ENCODE measurements at regions not wholly inside any gene's neighbourhood (a gene's known extent, or its start where the extent isn't known, plus 50 kb on each side); places are given as distances from the start of the nearest gene placed in this dataset.

DNA sequence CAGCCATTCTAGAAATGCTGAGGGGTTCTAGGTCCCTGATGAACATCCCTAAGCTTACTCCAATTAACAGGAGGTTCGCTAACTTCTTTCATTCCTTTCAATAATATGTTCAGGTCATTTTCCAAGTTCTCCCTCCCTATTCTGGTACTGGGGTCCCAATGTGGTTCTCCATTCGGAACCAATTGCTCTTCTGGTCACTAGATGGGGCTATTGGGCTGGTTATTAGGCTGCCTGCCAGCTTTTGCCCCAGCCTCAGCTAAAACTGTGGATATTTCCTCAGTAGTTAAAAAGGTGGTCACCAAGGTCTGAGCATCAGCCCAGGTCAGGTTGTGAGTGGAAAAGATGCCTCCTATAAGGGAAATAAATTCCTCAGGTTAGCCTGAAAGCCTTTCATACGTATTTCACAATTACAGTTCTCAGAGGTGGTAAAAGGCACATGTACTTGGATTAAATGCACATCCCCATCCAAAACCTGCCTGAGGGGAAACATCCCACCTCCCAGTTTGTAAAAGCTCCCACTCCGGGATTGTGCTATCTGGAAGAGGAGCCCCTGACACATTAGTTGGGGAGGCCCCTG, 161.1 kb upstream of the CCDC179 start:
- DNase-seq (ENCODE audit: low read depth) = peak; percentile 21
- no peak overlapping the region for H3K4me3 ChIP-seq (ENCODE audit: low read depth, low read length)
- TF ChIP-seq, protein P1, sequence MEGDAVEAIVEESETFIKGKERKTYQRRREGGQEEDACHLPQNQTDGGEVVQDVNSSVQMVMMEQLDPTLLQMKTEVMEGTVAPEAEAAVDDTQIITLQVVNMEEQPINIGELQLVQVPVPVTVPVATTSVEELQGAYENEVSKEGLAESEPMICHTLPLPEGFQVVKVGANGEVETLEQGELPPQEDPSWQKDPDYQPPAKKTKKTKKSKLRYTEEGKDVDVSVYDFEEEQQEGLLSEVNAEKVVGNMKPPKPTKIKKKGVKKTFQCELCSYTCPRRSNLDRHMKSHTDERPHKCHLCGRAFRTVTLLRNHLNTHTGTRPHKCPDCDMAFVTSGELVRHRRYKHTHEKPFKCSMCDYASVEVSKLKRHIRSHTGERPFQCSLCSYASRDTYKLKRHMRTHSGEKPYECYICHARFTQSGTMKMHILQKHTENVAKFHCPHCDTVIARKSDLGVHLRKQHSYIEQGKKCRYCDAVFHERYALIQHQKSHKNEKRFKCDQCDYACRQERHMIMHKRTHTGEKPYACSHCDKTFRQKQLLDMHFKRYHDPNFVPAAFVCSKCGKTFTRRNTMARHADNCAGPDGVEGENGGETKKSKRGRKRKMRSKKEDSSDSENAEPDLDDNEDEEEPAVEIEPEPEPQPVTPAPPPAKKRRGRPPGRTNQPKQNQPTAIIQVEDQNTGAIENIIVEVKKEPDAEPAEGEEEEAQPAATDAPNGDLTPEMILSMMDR (IDR thresholded peaks at IDR 0.05; ENCODE audit: insufficient read depth, low read depth, low read length, missing control alignments) = peak; percentile 59

DNA sequence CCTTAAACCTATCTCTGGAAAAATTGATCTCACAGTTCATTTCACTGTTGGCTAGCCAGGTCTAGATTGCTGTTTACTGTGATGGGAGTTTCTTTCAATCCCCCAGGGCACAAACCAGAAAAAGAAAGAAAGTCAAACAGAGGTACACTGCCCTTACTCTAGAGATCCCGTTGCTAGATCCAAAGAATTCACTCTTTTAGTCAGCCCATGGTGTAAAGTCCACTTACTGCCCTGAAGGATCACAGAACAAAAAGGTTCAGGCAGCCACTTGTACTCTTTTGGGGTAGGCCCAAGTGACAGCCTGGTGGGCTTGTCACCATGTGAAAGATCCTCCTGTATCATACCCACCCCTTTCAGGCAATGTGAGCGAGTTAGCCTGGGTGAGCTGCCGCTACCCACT, 162.6 kb upstream of the CCDC179 start:
- no peak for DNase-seq (ENCODE audit: low read depth)
- H3K4me3 ChIP-seq (ENCODE audit: low read depth, low read length) = no peak overlapping the region
- TF ChIP-seq, protein P1 (IDR thresholded peaks at IDR 0.05; ENCODE audit: insufficient read depth, low read depth, low read length, missing control alignments) = no peak

DNA sequence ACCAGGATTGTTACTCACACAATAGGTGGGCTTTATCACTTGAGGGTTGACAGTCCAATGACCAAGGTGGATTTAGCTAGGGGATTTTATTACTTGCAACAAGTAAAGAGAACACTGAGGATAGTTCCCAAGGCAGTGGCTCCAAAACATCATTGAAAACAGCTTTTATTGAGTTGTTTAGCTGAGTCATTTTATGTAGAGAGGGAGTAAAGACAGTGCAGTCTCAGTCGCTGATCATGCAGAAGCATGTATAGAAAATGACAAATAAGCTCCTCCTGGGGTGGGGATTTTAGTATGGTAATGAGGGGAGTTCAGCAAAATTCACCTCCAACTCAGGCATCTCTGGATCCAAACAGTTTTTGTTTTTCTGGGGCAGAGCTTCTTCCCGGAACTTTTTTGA, 163.0 kb upstream of the CCDC179 start:
- DNase-seq (ENCODE audit: low read depth) = no peak
- no peak overlapping the region for H3K4me3 ChIP-seq (ENCODE audit: low read depth, low read length)
- TF ChIP-seq, protein P1 (IDR thresholded peaks at IDR 0.05; ENCODE audit: insufficient read depth, low read depth, low read length, missing control alignments) = no peak

DNA sequence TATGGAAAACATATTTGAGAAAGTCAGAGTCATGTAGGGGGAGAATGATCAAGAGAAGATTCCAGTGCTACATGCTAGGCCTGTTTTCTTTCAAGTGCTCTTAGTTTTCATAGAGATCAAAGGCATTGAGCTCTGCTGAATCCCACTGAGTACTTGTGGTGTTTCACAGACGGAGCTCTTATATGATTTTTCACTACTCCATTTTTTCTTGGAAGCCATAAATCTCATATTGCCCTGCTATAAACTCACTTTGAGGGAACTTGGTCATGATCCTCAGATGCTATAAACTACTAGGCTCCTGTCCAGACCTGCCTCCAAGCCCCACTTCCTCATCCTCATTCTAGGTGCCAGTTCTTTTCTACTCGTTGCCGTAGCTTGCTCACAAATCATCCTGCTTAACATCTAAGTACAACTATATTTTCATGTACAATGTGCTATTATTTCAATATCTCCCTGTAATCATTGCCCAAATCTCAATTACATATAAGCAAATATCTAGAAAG, 180.8 kb upstream of the CCDC179 start:
- no peak for DNase-seq (ENCODE audit: low read depth)

DNA sequence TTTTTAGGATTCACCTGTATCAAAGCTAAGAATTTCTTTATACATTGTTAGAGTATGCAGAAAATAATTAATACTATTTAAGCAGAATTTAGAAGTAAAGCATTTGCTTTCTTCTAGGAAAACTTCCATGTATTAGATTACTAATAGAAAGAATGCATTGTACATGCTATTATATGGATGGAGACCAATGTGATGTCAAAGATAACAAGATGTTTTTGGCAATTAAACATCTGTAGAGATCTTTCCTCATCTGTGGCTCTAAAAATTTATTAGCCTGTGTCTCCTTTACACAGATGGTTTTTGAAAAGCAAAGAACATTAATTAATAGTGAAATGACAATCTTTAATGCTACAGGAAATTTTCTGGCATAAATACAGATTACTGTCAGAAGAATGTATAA, 198.4 kb upstream of the CCDC179 start:
- no peak for DNase-seq (ENCODE audit: low read depth)
- H3K4me3 ChIP-seq (ENCODE audit: low read depth, low read length) = no peak overlapping the region
- TF ChIP-seq, protein P1 (IDR thresholded peaks at IDR 0.05; ENCODE audit: insufficient read depth, low read depth, low read length, missing control alignments) = no peak

More for the DNA sequence above, 180.8 kb upstream of the CCDC179 start:
- TF ChIP-seq, protein P1 (IDR thresholded peaks at IDR 0.05; ENCODE audit: insufficient read depth, low read depth, low read length, missing control alignments) = no peak
- no peak overlapping the region for H3K4me3 ChIP-seq (ENCODE audit: low read depth, low read length)

DNA sequence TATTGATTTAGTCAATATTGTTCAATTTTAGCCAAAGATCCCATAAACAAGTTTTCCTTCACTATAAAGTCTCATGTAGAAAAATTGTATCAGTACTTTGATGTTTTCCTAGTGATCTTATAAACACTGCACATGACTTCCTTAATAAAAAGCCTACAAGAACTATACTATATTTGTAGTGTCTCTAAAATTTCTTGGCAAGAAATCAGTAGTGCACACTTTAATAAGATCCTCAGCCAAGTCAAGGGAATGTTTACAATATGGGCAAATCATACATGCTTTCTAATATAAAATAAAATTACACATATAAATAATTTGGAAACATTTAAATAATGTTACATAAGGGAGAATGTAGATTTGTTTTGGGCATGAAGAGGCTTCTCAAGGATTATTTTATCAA, 203.0 kb upstream of the CCDC179 start:
- TF ChIP-seq, protein P1 (IDR thresholded peaks at IDR 0.05; ENCODE audit: insufficient read depth, low read depth, low read length, missing control alignments) = no peak
- no peak overlapping the region for H3K4me3 ChIP-seq (ENCODE audit: low read depth, low read length)
- no peak for DNase-seq (ENCODE audit: low read depth)

Data from GM12865 (cell line).